H9 (cell line): ENCODE measurements at regions not wholly inside any gene's neighbourhood (a gene's known extent, or its start where the extent isn't known, plus 50 kb on each side); places are given as distances from the start of the nearest gene placed in this dataset.
"Not testable (repeated sequence)": the region's sequence is repeated elsewhere in the genome, so short reads cannot be mapped to it uniquely, and the experiment has no call there.

Source experiments
- DNase-seq: peaks from one replicate; pipeline ENCODE4 v3.0.0-alpha.2; 2017
- H2AFZ ChIP-seq: one replicate; pipeline ENCODE4 v1.6.1; 2013; ENCODE audit warnings: mild to moderate bottlenecking, low read length, control low read depth, moderate library complexity
- H2AK5ac ChIP-seq: 2 replicates; pipeline ENCODE4 v1.6.1; 2013; ENCODE audit warnings: low read length, control low read depth, mixed read lengths; ENCODE audit not compliant: insufficient read length
- H2BK120ac ChIP-seq: one replicate; pipeline ENCODE4 v1.6.1; 2013; ENCODE audit warnings: low read depth, mild to moderate bottlenecking, low read length, control low read depth, inconsistent platforms; ENCODE audit not compliant: poor library complexity, severe bottlenecking
- H2BK12ac ChIP-seq: 2 replicates; pipeline ENCODE4 v1.6.1; 2013; ENCODE audit warnings: low read length, control low read depth, mixed read lengths, low read depth; ENCODE audit not compliant: insufficient read length
- H2BK15ac ChIP-seq: 2 replicates; pipeline ENCODE4 v1.6.1; 2013; ENCODE audit warnings: low read depth, low read length, control low read depth
- H2BK20ac ChIP-seq: one replicate; pipeline ENCODE4 v1.6.1; 2013; ENCODE audit warnings: low read depth, mild to moderate bottlenecking, low read length, control low read depth, inconsistent platforms; ENCODE audit not compliant: poor library complexity, severe bottlenecking
- H2BK5ac ChIP-seq: 2 replicates; pipeline ENCODE4 v1.6.1; 2013; ENCODE audit warnings: low read length, control low read depth, mixed read lengths; ENCODE audit not compliant: insufficient read length
- H3K14ac ChIP-seq: 2 replicates; pipeline ENCODE4 v1.6.1; 2013; ENCODE audit warnings: low read length, control low read depth; ENCODE audit not compliant: insufficient read depth
- H3K18ac ChIP-seq: 2 replicates; pipeline ENCODE4 v1.6.1; 2013; ENCODE audit warnings: low read depth, mild to moderate bottlenecking, mixed read lengths, low read length, control low read depth; ENCODE audit not compliant: insufficient read length
- H3K23ac ChIP-seq: 2 replicates; pipeline ENCODE4 v1.6.1; 2013; ENCODE audit warnings: low read length, control low read depth, mixed read lengths, low read depth; ENCODE audit not compliant: insufficient read length
- H3K23me2 ChIP-seq: 2 replicates; pipeline ENCODE4 v1.6.1; 2013; ENCODE audit warnings: low read depth, mild to moderate bottlenecking, mixed read lengths, low read length, control low read depth; ENCODE audit not compliant: insufficient read length, poor library complexity, severe bottlenecking
- H3K27ac ChIP-seq: 2 replicates; pipeline ENCODE4 v1.5.1; 2013; ENCODE audit warnings: low read length, control low read depth, mixed read lengths, low read depth; ENCODE audit not compliant: insufficient read length
- H3K27me3 ChIP-seq: 2 replicates; pipeline ENCODE4 v1.6.1; 2013; ENCODE audit warnings: low read length, control low read depth, inconsistent platforms; ENCODE audit not compliant: insufficient read depth
- H3K4ac ChIP-seq: 2 replicates; pipeline ENCODE4 v1.6.1; 2013; ENCODE audit warnings: low read depth, mild to moderate bottlenecking, control low read depth, inconsistent platforms, low read length, moderate library complexity
- H3K4me1 ChIP-seq: 2 replicates; pipeline ENCODE4 v1.6.1; 2013; ENCODE audit warnings: low read length, control low read depth, inconsistent platforms; ENCODE audit not compliant: insufficient read depth
- H3K4me2 ChIP-seq: 2 replicates; pipeline ENCODE4 v1.6.1; 2013; ENCODE audit warnings: low read length, control low read depth, mixed read lengths; ENCODE audit not compliant: insufficient read length, insufficient read depth
- H3K56ac ChIP-seq: 2 replicates; pipeline ENCODE4 v1.6.1; 2013; ENCODE audit warnings: low read depth, mild to moderate bottlenecking, mixed read lengths, low read length, control low read depth; ENCODE audit not compliant: insufficient read length
- H3K79me1 ChIP-seq: 2 replicates; pipeline ENCODE4 v1.6.1; 2013; ENCODE audit warnings: low read depth, mild to moderate bottlenecking, moderate library complexity, low read length, control low read depth, inconsistent platforms; ENCODE audit not compliant: insufficient read depth, poor library complexity, severe bottlenecking
- H3K79me2 ChIP-seq: 2 replicates; pipeline ENCODE4 v1.6.1; 2013; ENCODE audit warnings: low read length, control low read depth, inconsistent platforms; ENCODE audit not compliant: insufficient read depth
- H3K9ac ChIP-seq: 2 replicates; pipeline ENCODE4 v1.6.1; 2013; ENCODE audit warnings: low read length, control low read depth, mixed read lengths; ENCODE audit not compliant: insufficient read length; ENCODE audit errors: extremely low read depth
- H3K9me3 ChIP-seq: one replicate; pipeline ENCODE4 v1.6.1; 2013; ENCODE audit warnings: low read depth, low read length, inconsistent platforms; ENCODE audit not compliant: control insufficient read depth
- H3T11ph ChIP-seq: one replicate; pipeline ENCODE4 v1.6.1; 2013; ENCODE audit warnings: mild to moderate bottlenecking, low read length, control low read depth, inconsistent platforms
- H4K20me1 ChIP-seq: one replicate; pipeline ENCODE4 v1.6.1; 2013; ENCODE audit not compliant: control insufficient read depth, insufficient read length, insufficient read depth
- H4K5ac ChIP-seq: 2 replicates; pipeline ENCODE4 v1.6.1; 2013; ENCODE audit warnings: low read depth, mild to moderate bottlenecking, mixed read lengths, low read length, control low read depth; ENCODE audit not compliant: insufficient read length
- H4K8ac ChIP-seq: replicated peaks from 2 replicates; pipeline ENCODE4 v1.6.1; 2013; ENCODE audit warnings: low read length, control low read depth, mixed read lengths, low read depth; ENCODE audit not compliant: insufficient read length
- H4K91ac ChIP-seq: 2 replicates; pipeline ENCODE4 v1.6.1; 2013; ENCODE audit warnings: low read depth, mild to moderate bottlenecking, moderate library complexity, mixed read lengths, low read length, control low read depth; ENCODE audit not compliant: insufficient read length
- H3K27ac Mint-ChIP-seq, 3 experiments: 2 replicates in 2 of 3; 3 replicates in 1 of 3; pipeline ENCODE4 v1.8.0; 2020 to 2021; ENCODE audit warnings: mixed read lengths in 3 of 3, mild to moderate bottlenecking in 1 of 3, moderate library complexity in 1 of 3
- H3K27me3 Mint-ChIP-seq: 2 replicates; pipeline ENCODE4 v1.8.0; 2021; ENCODE audit warnings: low read depth, mild to moderate bottlenecking, moderate library complexity, mixed read lengths
- H3K36me3 Mint-ChIP-seq, 3 experiments: 2 replicates in 2 of 3; 3 replicates in 1 of 3; pipeline ENCODE4 v1.8.0; 2020 to 2021; ENCODE audit warnings: low read depth in 3 of 3, mixed read lengths in 3 of 3; ENCODE audit not compliant: insufficient read depth in 1 of 3
- H3K4me1 Mint-ChIP-seq, 2 experiments: 2 replicates each; pipeline ENCODE4 v1.8.0; 2020; ENCODE audit warnings: mixed read lengths in 2 of 2
- H3K4me3 Mint-ChIP-seq, 2 experiments: 2 replicates in 1 of 2; 3 replicates in 1 of 2; pipeline ENCODE4 v1.8.0; 2020 to 2021; ENCODE audit warnings: mild to moderate bottlenecking in 2 of 2, mixed read lengths in 2 of 2, moderate library complexity in 1 of 2
- H3K9me3 Mint-ChIP-seq, 2 experiments: 2 replicates in 1 of 2; 3 replicates in 1 of 2; pipeline ENCODE4 v1.8.0; 2020; ENCODE audit warnings: mild to moderate bottlenecking in 2 of 2, mixed read lengths in 2 of 2, moderate library complexity in 1 of 2
- CTCF ChIP-seq: fragments of 200-600 bp; sonication (generic); conservative IDR thresholded peaks from 3 replicates; pipeline ENCODE4 v1.8.0; 2021; ENCODE audit warnings: antibody characterized with exemption, mild to moderate bottlenecking
- WGBS: extraction: QIAGEN DNeasy Blood & Tissue Kit; methylation state at CpG from one replicate; pipeline ENCODE4 v1.1.7; 2013; ENCODE audit warnings: missing lambda C conversion rate, low lambda C conversion rate, mixed read lengths; ENCODE audit not compliant: insufficient read length; ENCODE audit errors: extremely low coverage; 5-methylcytosine and 5-hydroxymethylcytosine counted together

GRCh38 chr9:102439583-102439982 lies 555.5 kb upstream of the CYLC2 start:
- H3K27ac ChIP-seq, result no peak overlapping the region
- H2AK5ac ChIP-seq, result no peak overlapping the region
- no peaks in the 10 kb centered on the region for H3K9me3 Mint-ChIP-seq
- peaks cover 18% of the 10 kb centered on the region for H3K27me3 Mint-ChIP-seq
- no peaks in the 10 kb centered on the region for H4K20me1 ChIP-seq
- H2BK5ac ChIP-seq, result no peak overlapping the region
- no peak overlapping the region for H2AFZ ChIP-seq
- no peak overlapping the region for H2BK12ac ChIP-seq
- no peak overlapping the region for H3K4ac ChIP-seq
- H3K9me3 ChIP-seq, result no peaks in the 10 kb centered on the region
- H3K4me2 ChIP-seq, result no peak overlapping the region
- H4K91ac ChIP-seq, result no peak overlapping the region
- no peak overlapping the region for H3K14ac ChIP-seq
- H2BK120ac ChIP-seq, result no peak overlapping the region
- peaks cover 9% of the 10 kb centered on the region in 2 experiments for H3K4me1 Mint-ChIP-seq
- H3K23ac ChIP-seq, result no peak overlapping the region
- H3K4me1 ChIP-seq, result no peaks in the 10 kb centered on the region
- no peaks in the 10 kb centered on the region for H3K23me2 ChIP-seq
- H2BK15ac ChIP-seq, result no peak overlapping the region
- no peak overlapping the region for H3K18ac ChIP-seq
- H3K56ac ChIP-seq, result no peak overlapping the region
- H3K79me2 ChIP-seq, result no peaks in the 10 kb centered on the region
- TF ChIP-seq CTCF, result no peak
- no peak overlapping the region for H4K8ac ChIP-seq
- DNase-seq, result no peak
- no peaks in the 10 kb centered on the region for H3K27me3 ChIP-seq
- no peak overlapping the region for H3K4me3 Mint-ChIP-seq
- no peak overlapping the region for H3T11ph ChIP-seq
- H3K36me3 Mint-ChIP-seq, result no peaks in the 10 kb centered on the region
- no peak overlapping the region for H2BK20ac ChIP-seq
- H3K79me1 ChIP-seq, result no peaks in the 10 kb centered on the region
- no peak overlapping the region for H4K5ac ChIP-seq
- H3K27ac Mint-ChIP-seq, result no peak overlapping the region
- H3K9ac ChIP-seq, result no peak overlapping the region

GRCh38 chr9:102436599-102436998 lies 558.5 kb upstream of the CYLC2 start:
- not testable (repeated sequence) for H2AFZ ChIP-seq, H2BK12ac ChIP-seq, H3K4ac ChIP-seq, H2BK120ac ChIP-seq, H4K91ac ChIP-seq, DNase-seq, H3K4me3 Mint-ChIP-seq, H3K23me2 ChIP-seq, H3K9me3 ChIP-seq, H2BK15ac ChIP-seq, H3K23ac ChIP-seq, H3K9me3 Mint-ChIP-seq, H2BK5ac ChIP-seq, H3T11ph ChIP-seq, H4K20me1 ChIP-seq, H3K79me1 ChIP-seq, H2AK5ac ChIP-seq, H3K27ac ChIP-seq, H3K27me3 ChIP-seq, H3K79me2 ChIP-seq, H3K4me1 ChIP-seq, H3K56ac ChIP-seq, H3K36me3 Mint-ChIP-seq, H3K27ac Mint-ChIP-seq, H4K8ac ChIP-seq, H3K9ac ChIP-seq, H3K14ac ChIP-seq, H3K18ac ChIP-seq, H4K5ac ChIP-seq, H3K4me2 ChIP-seq, H2BK20ac ChIP-seq
- no CpG with 5 or more reads among the region's 13 CpGs for WGBS
- peaks cover 19% of the 10 kb centered on the region in 2 experiments for H3K4me1 Mint-ChIP-seq
- peaks cover 23% of the 10 kb centered on the region for H3K27me3 Mint-ChIP-seq
